Mesendoderm (in vitro differentiated cells): ENCODE measurements at regions not wholly inside any gene's neighbourhood (a gene's known extent, or its start where the extent isn't known, plus 50 kb on each side); places are given as distances from the start of the nearest gene placed in this dataset.
A peak's percentile ranks its signal among the peaks of the same experiment; 100 is the strongest.

ENCODE experiments used
- DNase-seq: peaks from one replicate; pipeline ENCODE4 v3.0.0; 2013
- H2AK5ac ChIP-seq: 2 replicates; pipeline ENCODE4 v1.6.1; 2013; ENCODE audit warnings: low read length, inconsistent platforms
- H2BK120ac ChIP-seq: 2 replicates; pipeline ENCODE4 v1.6.1; 2013; ENCODE audit warnings: low read depth, mild to moderate bottlenecking, low read length, moderate library complexity, mixed read lengths
- H2BK15ac ChIP-seq: replicated peaks from 2 replicates; pipeline ENCODE4 v1.6.1; 2013; ENCODE audit warnings: low read depth, mild to moderate bottlenecking, moderate library complexity
- H2BK5ac ChIP-seq: 2 replicates; pipeline ENCODE4 v1.6.1; 2013; ENCODE audit warnings: low read length, inconsistent platforms
- H3K18ac ChIP-seq: 2 replicates; pipeline ENCODE4 v1.6.1; 2013; ENCODE audit warnings: mild to moderate bottlenecking, low read length, mixed read lengths
- H3K23ac ChIP-seq: one replicate; pipeline ENCODE4 v1.6.1; 2013; ENCODE audit warnings: low read length
- H3K27ac ChIP-seq: 2 replicates; pipeline ENCODE4 v1.5.1; 2013; ENCODE audit warnings: low read depth, mild to moderate bottlenecking, inconsistent platforms, low read length, moderate library complexity
- H3K27me3 ChIP-seq: 2 replicates; pipeline ENCODE4 v1.6.1; 2013; ENCODE audit warnings: low read length, control low read depth, mild to moderate bottlenecking, inconsistent platforms; ENCODE audit not compliant: insufficient read depth, poor library complexity
- H3K36me3 ChIP-seq: 2 replicates; pipeline ENCODE4 v1.6.1; 2013; ENCODE audit warnings: low read length, inconsistent platforms; ENCODE audit not compliant: control insufficient read depth, insufficient read depth
- H3K4ac ChIP-seq: one replicate; pipeline ENCODE4 v1.6.1; 2013; ENCODE audit warnings: low read depth, mild to moderate bottlenecking, low read length, moderate library complexity
- H3K4me1 ChIP-seq: 2 replicates; pipeline ENCODE4 v1.6.1; 2013; ENCODE audit warnings: low read depth, low read length, inconsistent platforms; ENCODE audit not compliant: control insufficient read depth
- H3K4me2 ChIP-seq: 2 replicates; pipeline ENCODE4 v1.6.1; 2013; ENCODE audit warnings: low read length
- H3K4me3 ChIP-seq: 2 replicates; pipeline ENCODE4 v1.5.1; 2013; ENCODE audit warnings: mild to moderate bottlenecking, low read length
- H3K56ac ChIP-seq: one replicate; pipeline ENCODE4 v1.6.1; 2013; ENCODE audit warnings: low read length
- H3K79me1 ChIP-seq: 2 replicates; pipeline ENCODE4 v1.6.1; 2013; ENCODE audit warnings: low read length, inconsistent platforms
- H3K79me2 ChIP-seq: 2 replicates; pipeline ENCODE4 v1.6.1; 2013; ENCODE audit warnings: mild to moderate bottlenecking, low read length; ENCODE audit not compliant: control insufficient read depth, insufficient read depth
- H3K9ac ChIP-seq: 2 replicates; pipeline ENCODE4 v1.6.1; 2013; ENCODE audit warnings: low read length, inconsistent platforms
- H4K5ac ChIP-seq: one replicate; pipeline ENCODE4 v1.6.1; 2013; ENCODE audit warnings: low read length
- H4K8ac ChIP-seq: one replicate; pipeline ENCODE4 v1.6.1; 2013; ENCODE audit warnings: low read depth, mild to moderate bottlenecking, control low read depth, low read length, moderate library complexity
- whole genome bisulfite sequencing: extraction: QIAGEN DNeasy Blood & Tissue Kit; methylation state at CpG from one replicate; pipeline ENCODE4 v1.1.7; 2013; ENCODE audit warnings: low lambda C conversion rate, missing lambda C conversion rate; ENCODE audit not compliant: insufficient coverage; ENCODE audit errors: extremely low coverage; 5-methylcytosine and 5-hydroxymethylcytosine counted together

- H3K79me1 ChIP-seq: no peaks in the 10 kb centered on the region
- H2BK120ac ChIP-seq: no peak overlapping the region
- H3K27me3 ChIP-seq: no peaks in the 10 kb centered on the region
- H3K4me1 ChIP-seq: no peaks in the 10 kb centered on the region
- H3K4me3 ChIP-seq: no peak overlapping the region
- H2AK5ac ChIP-seq: no peak overlapping the region
- H4K8ac ChIP-seq: no peak overlapping the region
- H4K5ac ChIP-seq: no peak overlapping the region
- WGBS: no CpG with 5 or more reads among the region's 1 CpG
- no peak overlapping the region for H3K9ac ChIP-seq
- H3K4me2 ChIP-seq: no peak overlapping the region
- no peak overlapping the region for H3K23ac ChIP-seq
- no peak overlapping the region for H3K4ac ChIP-seq
- peak; percentile 56 for DNase-seq
- no peaks in the 10 kb centered on the region for H3K79me2 ChIP-seq
- H3K27ac ChIP-seq: no peak overlapping the region
- no peak overlapping the region for H2BK15ac ChIP-seq
- H3K56ac ChIP-seq: no peak overlapping the region
- no peaks in the 10 kb centered on the region for H3K36me3 ChIP-seq
- no peak overlapping the region for H3K18ac ChIP-seq
- H2BK5ac ChIP-seq: no peak overlapping the region
These were observed 163.2 kb downstream of the DYRK2 start for GRCh38 chr12:67811437-67812361.

GRCh38 chr12:67813456-67813904, 164.9 kb downstream of the DYRK2 start:
- no peak overlapping the region for H2AK5ac ChIP-seq
- no CpG with 5 or more reads among the region's 4 CpGs for whole genome bisulfite sequencing
- H3K27me3 ChIP-seq: no peaks in the 10 kb centered on the region
- no peaks in the 10 kb centered on the region for H3K4me1 ChIP-seq
- H3K79me2 ChIP-seq: no peaks in the 10 kb centered on the region
- H3K56ac ChIP-seq: no peak overlapping the region
- no peak overlapping the region for H3K18ac ChIP-seq
- no peak overlapping the region for H2BK15ac ChIP-seq
- H2BK120ac ChIP-seq: no peak overlapping the region
- H3K4ac ChIP-seq: no peak overlapping the region
- no peak overlapping the region for H3K27ac ChIP-seq
- no peaks in the 10 kb centered on the region for H3K79me1 ChIP-seq
- H2BK5ac ChIP-seq: no peak overlapping the region
- H3K36me3 ChIP-seq: no peaks in the 10 kb centered on the region
- H3K4me2 ChIP-seq: no peak overlapping the region
- H3K9ac ChIP-seq: no peak overlapping the region
- DNase-seq: no peak
- no peak overlapping the region for H4K8ac ChIP-seq
- H3K23ac ChIP-seq: no peak overlapping the region
- H4K5ac ChIP-seq: no peak overlapping the region
- H3K4me3 ChIP-seq: no peak overlapping the region

- Histone ChIP-seq H3K18ac (no peak overlapping the region), H3K27ac (no peak overlapping the region), H3K23ac (no peak overlapping the region), H4K8ac (no peak overlapping the region), H3K79me1 (no peaks in the 10 kb centered on the region), H3K4me3 (no peak overlapping the region), H3K79me2 (no peaks in the 10 kb centered on the region), H3K36me3 (no peaks in the 10 kb centered on the region), H2BK15ac (no peak overlapping the region), H3K4me2 (no peak overlapping the region), H3K4ac (no peak overlapping the region), H3K4me1 (no peaks in the 10 kb centered on the region), H3K9ac (no peak overlapping the region), H4K5ac (no peak overlapping the region), H3K56ac (no peak overlapping the region), H3K27me3 (no peaks in the 10 kb centered on the region), H2BK120ac (no peak overlapping the region), H2BK5ac (no peak overlapping the region), H2AK5ac (no peak overlapping the region)
- no peak for DNase-seq
- no CpG with 5 or more reads among the region's 2 CpGs for WGBS
These were observed 167.7 kb downstream of the DYRK2 start for GRCh38 chr12:67816269-67816668.

- Histone ChIP-seq H2BK120ac (no peak overlapping the region), H2BK5ac (no peak overlapping the region), H3K23ac (no peak overlapping the region), H4K5ac (no peak overlapping the region), H3K9ac (no peak overlapping the region), H3K27me3 (no peaks in the 10 kb centered on the region), H3K4me1 (no peaks in the 10 kb centered on the region), H3K79me1 (no peaks in the 10 kb centered on the region), H4K8ac (no peak overlapping the region), H3K27ac (no peak overlapping the region), H3K79me2 (no peaks in the 10 kb centered on the region), H2BK15ac (no peak overlapping the region), H2AK5ac (no peak overlapping the region), H3K4ac (no peak overlapping the region), H3K18ac (no peak overlapping the region), H3K36me3 (no peaks in the 10 kb centered on the region), H3K56ac (no peak overlapping the region), H3K4me2 (no peak overlapping the region), H3K4me3 (no peak overlapping the region)
- no peak for DNase-seq
- WGBS: no CpG with 5 or more reads among the region's 2 CpGs
These were observed 169.9 kb downstream of the DYRK2 start for GRCh38 chr12:67818459-67818903.

- Histone ChIP-seq H4K5ac (no peak overlapping the region), H3K4me1 (no peaks in the 10 kb centered on the region), H3K4ac (no peak overlapping the region), H3K23ac (no peak overlapping the region), H3K79me1 (no peaks in the 10 kb centered on the region), H2BK120ac (no peak overlapping the region), H3K4me2 (no peak overlapping the region), H3K4me3 (no peak overlapping the region), H4K8ac (no peak overlapping the region), H2AK5ac (no peak overlapping the region), H3K56ac (no peak overlapping the region), H3K27ac (no peak overlapping the region), H3K18ac (no peak overlapping the region), H3K9ac (no peak overlapping the region), H3K27me3 (no peaks in the 10 kb centered on the region), H3K36me3 (no peaks in the 10 kb centered on the region), H3K79me2 (no peaks in the 10 kb centered on the region), H2BK5ac (no peak overlapping the region), H2BK15ac (no peak overlapping the region)
- no CpG with 5 or more reads among the region's 2 CpGs for WGBS
- no peak for DNase-seq
These were observed 169.3 kb upstream of the IFNG-AS1 start for GRCh38 chr12:67819902-67820301.
